ENCODE measurements at regions not wholly inside any gene's neighbourhood (a gene's known extent, or its start where the extent isn't known, plus 50 kb on each side); places are given as distances from the start of the nearest gene placed in this dataset.
A peak's percentile ranks its signal among the peaks of the same experiment; 100 is the strongest.

GRCh38 chr12:65595016-65595560, 229.2 kb upstream of the HMGA2 start:
- FAIRE-seq = no peak
- no peak for DNase-seq (ENCODE audit: insufficient read length, low spot score)

GRCh38 chr12:65596514-65597091, 227.7 kb upstream of the HMGA2 start:
- no peak for DNase-seq (ENCODE audit: insufficient read length, low spot score)
- no peak for FAIRE-seq

- FAIRE-seq (no peak), DNase-seq (ENCODE audit: insufficient read length, low spot score) (no peak)
Measured at GRCh38 chr12:65597527-65597926, 226.8 kb upstream of the HMGA2 start.

GRCh38 chr12:65598688-65599087, 225.6 kb upstream of the HMGA2 start:
- DNase-seq (ENCODE audit: insufficient read length, low spot score) (no peak), FAIRE-seq (no peak)

- no peak for DNase-seq (ENCODE audit: insufficient read length, low spot score)
- no peak for FAIRE-seq
Measured at GRCh38 chr12:65602253-65602609, 222.1 kb upstream of the HMGA2 start.

- peak; percentile 13 for DNase-seq (ENCODE audit: insufficient read length, low spot score)
- no peak for FAIRE-seq
Measured at GRCh38 chr12:65602610-65603295, 221.5 kb upstream of the HMGA2 start.

- DNase-seq (ENCODE audit: insufficient read length, low spot score) = no peak
- FAIRE-seq = no peak
Measured at GRCh38 chr12:65603438-65604351, 220.6 kb upstream of the HMGA2 start.

GRCh38 chr12:65605019-65605418, 219.3 kb upstream of the HMGA2 start:
- DNase-seq (ENCODE audit: insufficient read length, low spot score) = no peak

GRCh38 chr12:65606008-65606766, 218.1 kb upstream of the HMGA2 start:
- FAIRE-seq (no peak), DNase-seq (ENCODE audit: insufficient read length, low spot score) (no peak)

More at GRCh38 chr12:65605019-65605418, 219.3 kb upstream of the HMGA2 start:
- FAIRE-seq = no peak

- DNase-seq (ENCODE audit: insufficient read length, low spot score) (no peak), FAIRE-seq (no peak)
Measured at GRCh38 chr12:65607401-65607841, 216.9 kb upstream of the HMGA2 start.

- DNase-seq (ENCODE audit: insufficient read length, low spot score) (no peak), FAIRE-seq (no peak)
Measured at GRCh38 chr12:65608319-65608916, 215.9 kb upstream of the HMGA2 start.

GRCh38 chr12:65609359-65609771, 214.9 kb upstream of the HMGA2 start:
- FAIRE-seq = no peak

GRCh38 chr12:65611396-65611795, 212.9 kb upstream of the HMGA2 start:
- no peak for DNase-seq (ENCODE audit: insufficient read length, low spot score)
- no peak for FAIRE-seq

More at GRCh38 chr12:65609359-65609771, 214.9 kb upstream of the HMGA2 start:
- DNase-seq (ENCODE audit: insufficient read length, low spot score) = no peak

- DNase-seq (ENCODE audit: insufficient read length, low spot score) = no peak
- no peak for FAIRE-seq
Measured at GRCh38 chr12:65612440-65612839, 211.8 kb upstream of the HMGA2 start.

GRCh38 chr12:65613692-65614091, 210.6 kb upstream of the HMGA2 start:
- FAIRE-seq (no peak), DNase-seq (ENCODE audit: insufficient read length, low spot score) (no peak)

GRCh38 chr12:65614259-65614889, 209.9 kb upstream of the HMGA2 start:
- DNase-seq (ENCODE audit: insufficient read length, low spot score) (no peak), FAIRE-seq (no peak)

- DNase-seq (ENCODE audit: insufficient read length, low spot score) = no peak
- no peak for FAIRE-seq
Measured at GRCh38 chr12:65615118-65615517, 209.2 kb upstream of the HMGA2 start.

- FAIRE-seq = no peak
Measured at GRCh38 chr12:65616022-65616421, 208.3 kb upstream of the HMGA2 start.

GRCh38 chr12:65618588-65618987, 205.7 kb upstream of the HMGA2 start:
- no peak for FAIRE-seq
- no peak for DNase-seq (ENCODE audit: insufficient read length, low spot score)

More at GRCh38 chr12:65616022-65616421, 208.3 kb upstream of the HMGA2 start:
- no peak for DNase-seq (ENCODE audit: insufficient read length, low spot score)

- DNase-seq (ENCODE audit: insufficient read length, low spot score) = no peak
- FAIRE-seq = no peak
Measured at GRCh38 chr12:65619018-65619417, 205.3 kb upstream of the HMGA2 start.

All from GM19239 (cell line).